HG03432 (cell line): ENCODE measurements at regions not wholly inside any gene's neighbourhood (a gene's known extent, or its start where the extent isn't known, plus 50 kb on each side); places are given as distances from the start of the nearest gene placed in this dataset.
"Not testable (repeated sequence)": the region's sequence is repeated elsewhere in the genome, so short reads cannot be mapped to it uniquely, and the experiment has no call there.

Experiments used
- ATAC-seq: cut with Tn5 transposase; IDR thresholded peaks from one replicate; pipeline ENCODE4 v1.9.1; 2021; ENCODE audit warnings: mild to moderate bottlenecking, moderate library complexity; ENCODE audit not compliant: unreplicated experiment

DNA sequence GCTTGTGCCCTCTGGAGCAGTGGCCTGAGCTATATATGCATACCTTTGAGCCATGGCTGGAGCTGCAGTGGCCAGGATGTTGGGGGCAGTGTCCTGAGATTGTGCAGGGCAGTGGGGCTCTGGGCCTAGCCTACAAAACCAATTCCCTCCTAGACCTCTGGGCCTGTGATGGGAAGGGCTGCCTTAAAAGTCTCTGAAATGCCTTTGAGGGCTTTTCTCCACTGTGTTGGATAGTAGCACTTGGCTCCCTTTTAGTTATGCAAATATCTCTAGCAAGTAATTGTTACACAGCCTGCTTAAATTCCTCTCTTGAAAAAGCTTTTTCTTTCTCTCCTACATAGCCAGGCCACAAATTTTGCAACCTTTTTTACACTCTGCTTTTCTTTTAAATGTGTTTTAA is 426.4 kb downstream of the ACTR3B start:
- ATAC-seq, result no peak

DNA sequence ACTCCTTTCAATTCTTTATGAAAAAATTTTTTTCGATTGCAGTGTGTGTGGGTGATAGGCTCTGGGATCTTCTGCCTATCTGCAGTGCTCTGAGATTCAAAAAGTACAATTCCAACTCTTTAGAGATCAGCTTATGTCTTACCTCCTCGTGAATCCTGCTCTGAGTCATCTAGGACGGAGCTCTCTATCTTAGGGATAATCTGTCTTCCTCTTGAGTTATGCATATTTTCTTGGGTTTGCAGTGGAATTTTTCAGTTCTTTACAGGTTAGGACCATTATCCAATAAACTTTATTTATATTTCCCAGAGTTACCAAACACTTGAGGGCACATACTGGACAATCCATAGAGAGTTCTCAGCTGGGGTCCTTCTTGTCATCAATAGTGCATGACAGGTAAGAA is 428.6 kb downstream of the ACTR3B start:
- ATAC-seq, result no peak

GRCh38 chr7:153188630-153189029 is 429.1 kb downstream of the ACTR3B start:
- peak; percentile 78 for ATAC-seq

DNA sequence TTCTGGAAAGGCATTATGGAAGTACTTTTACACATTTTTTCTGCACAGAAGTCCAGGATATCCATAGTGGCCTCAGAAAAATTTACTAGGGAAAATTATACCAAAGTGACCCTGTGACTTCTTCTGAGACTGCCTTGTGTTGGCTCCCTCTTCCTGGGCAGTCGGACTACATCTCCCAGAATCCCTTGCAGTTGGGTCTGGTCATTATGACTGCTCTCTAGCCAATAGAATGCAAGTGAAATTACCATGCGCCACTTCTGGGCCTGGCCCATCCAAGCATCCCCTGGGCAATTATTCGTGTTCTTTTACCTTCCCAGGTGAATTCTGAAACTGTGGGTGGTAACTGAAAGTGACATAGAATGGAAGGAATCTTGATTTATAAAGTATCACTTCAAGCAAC is 430.9 kb downstream of the ACTR3B start:
- peak; percentile 69 for ATAC-seq

GRCh38 chr7:153190986-153191385 is 431.4 kb downstream of the ACTR3B start:
- ATAC-seq, result no peak

- peak; percentile 71 for ATAC-seq
Observed at GRCh38 chr7:153193144-153193595, 433.6 kb downstream of the ACTR3B start.

DNA sequence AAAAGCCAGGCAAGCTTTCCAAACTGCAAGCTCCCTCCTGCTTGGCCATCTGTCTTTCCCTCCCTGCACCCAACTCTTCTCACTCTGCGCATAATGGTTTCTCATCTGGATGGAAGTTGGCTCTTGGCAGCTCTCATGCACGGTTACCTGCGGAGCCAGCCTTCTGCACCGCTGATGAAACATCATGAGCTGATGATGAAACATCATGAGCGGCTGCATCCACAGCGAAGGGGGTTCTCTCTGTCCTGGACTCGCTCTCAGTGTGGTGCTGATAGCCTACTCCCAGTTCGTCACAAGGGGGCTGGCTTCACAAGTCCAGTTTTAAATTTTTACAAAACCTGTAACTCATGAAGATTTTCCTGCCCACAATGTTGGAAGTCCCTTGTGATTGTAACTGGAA is 457.5 kb downstream of the ACTR3B start:
- ATAC-seq, result no peak

- no peak for ATAC-seq
Observed at GRCh38 chr7:153224890-153225289, 465.3 kb downstream of the ACTR3B start.

DNA sequence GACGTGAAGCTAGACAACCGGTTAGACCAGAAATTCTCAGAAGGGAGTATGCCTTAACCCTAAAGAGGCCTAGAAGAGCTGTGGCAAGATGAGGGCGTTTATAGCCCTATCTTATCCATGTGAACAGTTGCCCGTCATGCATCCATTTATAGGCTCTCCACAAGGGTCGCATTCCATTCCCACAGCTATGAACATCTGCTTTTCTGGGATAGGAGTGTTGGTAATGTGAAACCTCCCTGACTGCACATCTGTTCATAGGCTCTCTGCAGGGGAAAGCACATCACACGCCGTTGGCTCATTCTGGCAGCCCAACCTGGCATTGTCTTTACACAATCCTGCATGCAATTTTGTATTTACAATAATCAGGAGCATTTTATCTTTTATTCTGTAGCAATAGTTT is 485.6 kb downstream of the ACTR3B start:
- ATAC-seq, result not testable (repeated sequence)

GRCh38 chr7:153245809-153246208 is 486.3 kb downstream of the ACTR3B start:
- no peak for ATAC-seq

GRCh38 chr7:153247926-153248325 is 488.4 kb downstream of the ACTR3B start:
- no peak for ATAC-seq

GRCh38 chr7:153258686-153259085 is 499.1 kb downstream of the ACTR3B start:
- no peak for ATAC-seq

DNA sequence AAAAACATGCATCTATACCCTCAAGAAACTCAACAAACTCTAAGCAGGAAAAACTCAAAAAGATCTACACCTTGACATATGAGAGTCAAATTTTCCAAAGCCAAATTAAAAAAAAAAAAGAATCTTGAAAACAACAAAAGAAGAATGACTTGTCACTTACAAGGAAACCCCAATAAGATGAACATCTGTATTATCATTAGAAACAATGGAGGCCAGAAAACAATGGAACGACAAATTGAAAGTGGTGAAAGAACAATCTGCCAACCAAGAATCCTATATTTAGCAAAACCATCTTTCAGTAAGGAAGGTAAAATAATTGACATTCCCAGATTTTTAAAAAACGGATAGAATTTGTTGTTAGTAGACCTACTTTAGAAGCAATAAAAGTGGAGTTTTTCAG is 516.8 kb downstream of the ACTR3B start:
- no peak for ATAC-seq

DNA sequence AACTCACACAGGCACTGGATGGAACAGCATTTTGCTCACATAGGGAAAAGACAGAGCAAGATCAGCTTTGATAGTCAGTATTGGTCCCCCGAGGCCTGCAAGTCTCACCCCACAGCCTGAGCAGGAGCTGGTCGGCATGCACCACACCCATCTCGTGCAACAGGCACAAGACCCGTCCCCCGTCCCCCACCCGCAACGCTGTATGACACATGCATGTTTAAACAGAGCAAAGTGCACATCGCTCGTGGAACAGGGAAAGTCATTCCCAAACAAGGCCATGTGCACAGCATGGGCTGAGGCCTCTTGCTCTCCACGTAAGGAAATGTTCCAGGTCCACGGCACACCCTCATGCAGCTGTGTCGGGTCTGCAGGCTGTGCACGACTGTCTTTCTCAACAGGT is 527.2 kb downstream of the ACTR3B start:
- no peak for ATAC-seq

GRCh38 chr7:153290066-153290465 is 530.5 kb downstream of the ACTR3B start:
- no peak for ATAC-seq

GRCh38 chr7:153297141-153297540 is 537.6 kb downstream of the ACTR3B start:
- no peak for ATAC-seq

DNA sequence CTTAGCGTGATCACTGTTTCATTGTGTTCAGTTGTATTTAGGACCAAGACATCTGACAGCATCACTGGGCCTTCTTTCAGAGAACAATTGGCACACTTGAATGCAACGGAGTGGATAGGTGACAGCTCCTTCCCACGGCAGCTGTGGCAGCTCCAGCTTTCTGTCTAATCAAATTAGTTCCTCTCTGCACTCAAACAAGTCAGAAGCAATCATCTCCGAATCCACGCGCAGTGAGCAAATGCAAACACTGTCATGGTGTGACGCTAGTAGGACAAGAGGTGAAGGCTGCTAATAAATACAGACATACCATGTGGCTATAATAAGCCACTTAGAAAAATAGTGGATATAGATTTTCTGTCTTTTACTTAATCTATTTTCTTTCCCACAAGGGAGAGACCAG is 542.4 kb downstream of the ACTR3B start:
- ATAC-seq, result no peak

DNA sequence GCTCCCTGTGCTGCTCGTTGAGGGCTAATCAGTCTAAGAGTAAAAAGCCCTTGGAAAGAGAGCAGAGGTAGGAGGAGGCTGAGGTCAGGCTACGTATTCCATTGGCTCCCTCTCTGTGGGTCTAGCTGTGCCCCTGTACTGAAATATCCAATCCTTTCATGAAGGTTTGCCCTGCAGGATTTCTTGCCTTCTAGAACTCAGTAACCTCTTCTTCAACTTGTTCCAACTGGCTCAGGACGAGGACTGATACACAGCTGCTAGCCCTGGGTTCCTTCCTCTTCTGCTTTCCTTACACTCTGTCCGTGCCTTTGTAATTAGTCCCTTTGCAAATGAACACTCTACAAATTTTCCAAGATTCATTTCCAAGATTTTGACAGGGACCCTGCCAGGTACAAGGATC is 560.5 kb downstream of the ACTR3B start:
- no peak for ATAC-seq

GRCh38 chr7:153320681-153321080 is 561.1 kb downstream of the ACTR3B start:
- no peak for ATAC-seq

- no peak for ATAC-seq
Observed at GRCh38 chr7:153322991-153323390, 563.4 kb downstream of the ACTR3B start.

DNA sequence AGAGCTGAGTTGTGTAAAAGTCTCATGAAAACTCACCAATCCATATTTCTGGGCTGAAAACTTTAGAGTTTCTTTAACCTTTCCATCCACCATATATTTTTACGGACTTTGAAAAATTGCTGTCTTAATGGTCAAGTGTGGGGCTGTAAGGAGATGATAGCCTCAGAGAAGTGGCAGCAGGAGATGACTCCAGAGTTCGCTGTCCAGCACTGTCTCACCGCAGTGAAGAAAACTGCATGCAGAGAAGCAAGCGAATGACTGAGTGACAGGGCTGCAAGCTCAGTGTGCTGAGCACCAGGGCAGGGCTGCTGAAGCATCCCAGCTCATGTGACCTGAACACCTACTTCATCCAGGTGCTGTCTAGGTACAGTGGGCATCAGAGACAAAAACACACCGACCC is 564.5 kb downstream of the ACTR3B start:
- ATAC-seq, result no peak

- no peak for ATAC-seq
Observed at GRCh38 chr7:153327683-153328082, 568.1 kb downstream of the ACTR3B start.

- no peak for ATAC-seq
Observed at GRCh38 chr7:153331427-153331826, 571.9 kb downstream of the ACTR3B start.

- no peak for ATAC-seq
Observed at GRCh38 chr7:153354071-153354470, 594.5 kb downstream of the ACTR3B start.
